ENCODE measurements at regions not wholly inside any gene's neighbourhood (a gene's known extent, or its start where the extent isn't known, plus 50 kb on each side); places are given as distances from the start of the nearest gene placed in this dataset.

GRCh38 chr12:65636436-65636835, 187.8 kb upstream of the HMGA2 start:
- POLR2A ChIA-PET: no interaction called here
- Mint-ChIP-seq H3K4me3 (no peak overlapping the region), H3K4me1 (peaks cover 9% of the 10 kb centered on the region), H3K36me3 (no peaks in the 10 kb centered on the region), H3K27ac (no peak overlapping the region), H3K27me3 (ENCODE audit: low read depth) (peaks cover 2% of the 10 kb centered on the region; the same call in 1 of the 2 replicates), H3K9me3 (no peaks in the 10 kb centered on the region)
- no peak for TF ChIP-seq ZNF671 (CRISPR knock-in tag; IDR thresholded peaks at IDR 0.05)
- TF ChIP-seq NR1H2 (CRISPR knock-in tag; IDR thresholded peaks at IDR 0.05): no peak
- TF ChIP-seq ZNF219 (CRISPR knock-in tag; IDR thresholded peaks at IDR 0.05; ENCODE audit: borderline replicate concordance): no peak
- no peak for TF ChIP-seq OVOL2 (CRISPR knock-in tag; IDR thresholded peaks at IDR 0.05; ENCODE audit: borderline replicate concordance)
- TF ChIP-seq ZNF121 (CRISPR knock-in tag; IDR thresholded peaks at IDR 0.05): no peak
- TF ChIP-seq RORB (CRISPR knock-in tag; IDR thresholded peaks at IDR 0.05): no peak
- TF ChIP-seq ESRRA (CRISPR knock-in tag; IDR thresholded peaks at IDR 0.05; ENCODE audit: borderline replicate concordance): no peak
- no peak for TF ChIP-seq GTF2I (CRISPR knock-in tag; conservative IDR thresholded peaks at IDR 0.05)
- TF ChIP-seq AFF4 (CRISPR knock-in tag; IDR thresholded peaks at IDR 0.05; ENCODE audit: borderline replicate concordance): no peak
- no peak for TF ChIP-seq ZNF512 (CRISPR knock-in tag; IDR thresholded peaks at IDR 0.05; ENCODE audit: borderline replicate concordance)
- no peak for TF ChIP-seq NR2C2 (CRISPR knock-in tag; IDR thresholded peaks at IDR 0.05)
- no peak for TF ChIP-seq ZBTB21 (CRISPR knock-in tag; IDR thresholded peaks at IDR 0.05; ENCODE audit: borderline replicate concordance)
- no peak for TF ChIP-seq TCF7 (CRISPR knock-in tag; IDR thresholded peaks at IDR 0.05; ENCODE audit: low read depth)
- TF ChIP-seq TEAD1 (CRISPR knock-in tag; IDR thresholded peaks at IDR 0.05): no peak
- TF ChIP-seq CREM (CRISPR knock-in tag; IDR thresholded peaks at IDR 0.05): no peak
- TF ChIP-seq HMGA2 (CRISPR knock-in tag; IDR thresholded peaks at IDR 0.05): no peak
- TF ChIP-seq JUN (CRISPR knock-in tag; IDR thresholded peaks at IDR 0.05): no peak
- no peak for TF ChIP-seq CTCF (IDR thresholded peaks at IDR 0.05)
- ATAC-seq (no peak), DNase-seq (ENCODE audit: low spot score) (no peak)
- CTCF ChIA-PET: no interaction called here

GRCh38 chr12:65637150-65637549, 187.1 kb upstream of the HMGA2 start:
- no peak for DNase-seq (ENCODE audit: low spot score)
- Mint-ChIP-seq H3K4me3 (no peak overlapping the region), H3K27ac (no peak overlapping the region), H3K9me3 (no peaks in the 10 kb centered on the region), H3K4me1 (peaks cover 9% of the 10 kb centered on the region), H3K27me3 (ENCODE audit: low read depth) (peaks cover 2% of the 10 kb centered on the region; the same call in 1 of the 2 replicates), H3K36me3 (no peaks in the 10 kb centered on the region)
- ChIA-PET CTCF (no interaction called here), POLR2A (no interaction called here)
- TF ChIP-seq NR1H2 (CRISPR knock-in tag; IDR thresholded peaks at IDR 0.05) (no peak), ESRRA (CRISPR knock-in tag; IDR thresholded peaks at IDR 0.05; ENCODE audit: borderline replicate concordance) (no peak), TEAD4 (CRISPR knock-in tag; IDR thresholded peaks at IDR 0.05) (no peak), SMAD3 (CRISPR knock-in tag; IDR thresholded peaks at IDR 0.05; ENCODE audit: borderline replicate concordance) (no peak), NR3C1 (CRISPR knock-in tag; conservative IDR thresholded peaks at IDR 0.05; ENCODE audit: low read depth) (no peak), ZNF532 (CRISPR knock-in tag; IDR thresholded peaks at IDR 0.05; ENCODE audit: borderline replicate concordance) (no peak), FOXP1 (CRISPR knock-in tag; IDR thresholded peaks at IDR 0.05; ENCODE audit: borderline replicate concordance) (no peak), STAT6 (CRISPR knock-in tag; conservative IDR thresholded peaks at IDR 0.05; ENCODE audit: low read depth) (no peak)
- ATAC-seq: no peak
